CD4-positive, alpha-beta T cell (primary cell): ENCODE measurements at regions not wholly inside any gene's neighbourhood (a gene's known extent, or its start where the extent isn't known, plus 50 kb on each side); places are given as distances from the start of the nearest gene placed in this dataset.

Experiments
- ATAC-seq: fragments of 200-7000 bp; cut with Tn5 transposase; one replicate; pipeline ENCODE4 v1.10.0; 2022; ENCODE audit warnings: mild to moderate bottlenecking; ENCODE audit not compliant: poor library complexity
- CTCF ChIA-PET: fragments of 350-600 bp; sonication (Branson Sonifier 250); formaldehyde crosslinking; loops from one replicate; lab custom pipeline; 2021; ENCODE audit warnings: antibody characterized with exemption, inconsistent platforms; lab: Charles Lee
- POLR2A ChIA-PET: fragments of 350-600 bp; sonication (Branson Sonifier 250); formaldehyde crosslinking; loops from one replicate; lab custom pipeline; 2021; ENCODE audit warnings: antibody characterized with exemption, inconsistent platforms; lab: Charles Lee
- DNase-seq, 14 experiments: peaks; one replicate each; pipeline ENCODE4 v3.0.0-alpha.2; 2013 to 2020; ENCODE audit warnings: mixed read lengths in 2 of 14
- H3K27ac ChIP-seq, 2 donors: one replicate each; pipeline versions ENCODE4 v1.5.1 to v1.7.0; 2013; ENCODE audit warnings: low read length in 2 of 2, low read depth in 1 of 2, mild to moderate bottlenecking in 1 of 2
- H3K27me3 ChIP-seq, 2 experiments: 1 replicate in 1 of 2; 2 replicates in 1 of 2; pipeline versions ENCODE4 v1.6.1 to v1.7.0; 2013; ENCODE audit warnings: low read length in 2 of 2, control low read depth in 1 of 2, mild to moderate bottlenecking in 1 of 2, moderate library complexity in 1 of 2; ENCODE audit not compliant: insufficient read depth in 2 of 2, control insufficient read depth in 1 of 2
- H3K36me3 ChIP-seq: one replicate; pipeline ENCODE4 v1.6.1; 2013; ENCODE audit warnings: low read length, control low read depth; ENCODE audit not compliant: insufficient read depth
- H3K4me1 ChIP-seq: one replicate; pipeline ENCODE4 v1.6.1; 2013; ENCODE audit warnings: low read length, control low read depth; ENCODE audit not compliant: insufficient read depth
- H3K4me3 ChIP-seq: one replicate; pipeline ENCODE4 v1.5.1; 2013; ENCODE audit warnings: mild to moderate bottlenecking, low read length, moderate library complexity
- H3K9me3 ChIP-seq, 2 experiments: 1 replicate in 1 of 2; 2 replicates in 1 of 2; pipeline versions ENCODE4 v1.6.1 to v1.7.0; 2013; ENCODE audit warnings: low read length in 2 of 2, mild to moderate bottlenecking in 2 of 2, control low read depth in 1 of 2, moderate library complexity in 1 of 2; ENCODE audit not compliant: control insufficient read depth in 1 of 2, insufficient read depth in 1 of 2
- H3K27ac Mint-ChIP-seq: one replicate; pipeline ENCODE4 v1.8.0; 2020; ENCODE audit warnings: mixed read lengths
- H3K27me3 Mint-ChIP-seq: one replicate; pipeline ENCODE4 v1.8.0; 2021; ENCODE audit warnings: mixed read lengths
- H3K36me3 Mint-ChIP-seq: one replicate; pipeline ENCODE4 v1.8.0; 2021; ENCODE audit warnings: low read depth, mixed read lengths
- H3K4me1 Mint-ChIP-seq: one replicate; pipeline ENCODE4 v1.8.0; 2021; ENCODE audit warnings: low read depth, mixed read lengths
- H3K4me3 Mint-ChIP-seq: one replicate; pipeline ENCODE4 v1.8.0; 2020; ENCODE audit warnings: mild to moderate bottlenecking, mixed read lengths
- H3K9me3 Mint-ChIP-seq: one replicate; pipeline ENCODE4 v1.8.0; 2020; ENCODE audit warnings: mixed read lengths
- intact Hi-C, 2 experiments: fragments of 100-400 bp; cut with DNase I in 1 of 2; cut with micrococcal nuclease in 1 of 2; formaldehyde crosslinking; loops; one replicate each; pipeline versions ENCODE4 v1.15.1 to v1.9.0; 2023 to 2025; cut with DNase I, micrococcal nuclease
- TF ChIP-seq, protein P1 (sequence below): fragments of 200-600 bp; IDR thresholded peaks from one replicate; pipeline ENCODE4 v1.8.0; 2022; ENCODE audit warnings: antibody characterized with exemption, mild to moderate bottlenecking

DNA sequence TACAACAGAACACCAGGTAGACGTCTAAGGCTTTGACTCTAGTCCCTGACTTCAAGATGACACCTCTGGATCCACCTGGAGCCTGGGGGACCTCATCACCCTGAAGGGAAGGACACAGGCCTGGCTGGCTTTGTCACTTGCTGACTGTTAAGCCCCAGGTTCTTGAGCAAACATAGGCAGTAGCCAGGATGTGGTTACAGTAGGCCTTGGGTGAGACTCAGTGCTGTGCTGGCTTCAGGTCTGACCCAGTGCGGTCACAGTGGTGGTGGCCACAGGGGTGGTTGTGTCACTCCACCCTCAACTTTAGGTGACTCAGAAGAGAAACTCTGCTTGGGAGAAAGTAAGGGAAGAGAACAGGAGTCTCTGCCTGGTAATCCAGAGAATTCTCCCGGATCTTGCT, 497.8 kb downstream of the UQCRFS1 start:
- DNase-seq, result peak in 1 of 14 experiments; percentile 9
- H3K4me3 Mint-ChIP-seq, result no peak overlapping the region
- H3K36me3 Mint-ChIP-seq, result no peaks in the 10 kb centered on the region
- no peaks in the 10 kb centered on the region for H3K27me3 ChIP-seq
- TF ChIP-seq, protein P1, sequence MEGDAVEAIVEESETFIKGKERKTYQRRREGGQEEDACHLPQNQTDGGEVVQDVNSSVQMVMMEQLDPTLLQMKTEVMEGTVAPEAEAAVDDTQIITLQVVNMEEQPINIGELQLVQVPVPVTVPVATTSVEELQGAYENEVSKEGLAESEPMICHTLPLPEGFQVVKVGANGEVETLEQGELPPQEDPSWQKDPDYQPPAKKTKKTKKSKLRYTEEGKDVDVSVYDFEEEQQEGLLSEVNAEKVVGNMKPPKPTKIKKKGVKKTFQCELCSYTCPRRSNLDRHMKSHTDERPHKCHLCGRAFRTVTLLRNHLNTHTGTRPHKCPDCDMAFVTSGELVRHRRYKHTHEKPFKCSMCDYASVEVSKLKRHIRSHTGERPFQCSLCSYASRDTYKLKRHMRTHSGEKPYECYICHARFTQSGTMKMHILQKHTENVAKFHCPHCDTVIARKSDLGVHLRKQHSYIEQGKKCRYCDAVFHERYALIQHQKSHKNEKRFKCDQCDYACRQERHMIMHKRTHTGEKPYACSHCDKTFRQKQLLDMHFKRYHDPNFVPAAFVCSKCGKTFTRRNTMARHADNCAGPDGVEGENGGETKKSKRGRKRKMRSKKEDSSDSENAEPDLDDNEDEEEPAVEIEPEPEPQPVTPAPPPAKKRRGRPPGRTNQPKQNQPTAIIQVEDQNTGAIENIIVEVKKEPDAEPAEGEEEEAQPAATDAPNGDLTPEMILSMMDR, result no peak
- H3K27ac ChIP-seq, result no peak overlapping the region
- intact Hi-C loops, result loop anchor here in 1 of 2 experiments (10.0 kb wide), 1 partner anchor 750 kb away; no protein-coding TSS in a partner anchor
- no peaks in the 10 kb centered on the region for H3K4me1 ChIP-seq
- ChIA-PET CTCF (no interaction called here), POLR2A (no interaction called here)
- no peaks in the 10 kb centered on the region for H3K36me3 ChIP-seq
- peaks cover 24% of the 10 kb centered on the region for H3K27me3 Mint-ChIP-seq
- no peak overlapping the region for H3K4me3 ChIP-seq
- H3K27ac Mint-ChIP-seq, result no peak overlapping the region
- no peak for ATAC-seq
- H3K9me3 Mint-ChIP-seq, result no peaks in the 10 kb centered on the region
- H3K4me1 Mint-ChIP-seq, result no peaks in the 10 kb centered on the region
- H3K9me3 ChIP-seq, result no peaks in the 10 kb centered on the region

DNA sequence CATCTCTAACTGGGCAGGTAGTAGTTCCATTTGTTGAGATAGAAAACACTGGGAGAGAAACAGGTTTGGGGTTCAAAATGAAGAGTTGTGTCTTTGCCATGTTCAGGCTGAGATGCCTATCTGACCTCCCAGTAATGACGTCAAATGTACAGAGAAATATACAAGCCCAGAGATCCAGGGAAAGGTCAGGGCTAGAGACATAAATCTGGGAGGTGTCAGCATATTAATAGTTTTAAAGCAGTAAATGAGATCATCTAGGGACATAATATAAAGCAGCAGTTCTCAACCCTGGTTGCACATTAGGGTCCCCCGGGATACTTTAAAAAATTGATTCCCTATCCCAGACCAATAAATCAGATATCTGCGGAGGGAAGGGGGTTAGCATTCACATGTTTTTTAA, 501.5 kb downstream of the UQCRFS1 start:
- H3K4me1 Mint-ChIP-seq, result no peaks in the 10 kb centered on the region
- Histone ChIP-seq H3K27ac (no peak overlapping the region), H3K4me1 (no peaks in the 10 kb centered on the region), H3K27me3 (no peaks in the 10 kb centered on the region), H3K9me3 (no peaks in the 10 kb centered on the region), H3K4me3 (no peak overlapping the region), H3K36me3 (no peaks in the 10 kb centered on the region)
- peaks cover 17% of the 10 kb centered on the region for H3K27me3 Mint-ChIP-seq
- H3K9me3 Mint-ChIP-seq, result no peaks in the 10 kb centered on the region
- no peak overlapping the region for H3K4me3 Mint-ChIP-seq
- H3K36me3 Mint-ChIP-seq, result no peaks in the 10 kb centered on the region
- ATAC-seq, result no peak
- DNase-seq, result no peak
- intact Hi-C loops, result loop anchor here (5.0 to 10.0 kb wide), 2 partner anchors 744 to 747 kb away; no protein-coding TSS in a partner anchor
- no peak overlapping the region for H3K27ac Mint-ChIP-seq
- TF ChIP-seq, protein P1, result no peak
- ChIA-PET POLR2A (no interaction called here), CTCF (no interaction called here)

DNA sequence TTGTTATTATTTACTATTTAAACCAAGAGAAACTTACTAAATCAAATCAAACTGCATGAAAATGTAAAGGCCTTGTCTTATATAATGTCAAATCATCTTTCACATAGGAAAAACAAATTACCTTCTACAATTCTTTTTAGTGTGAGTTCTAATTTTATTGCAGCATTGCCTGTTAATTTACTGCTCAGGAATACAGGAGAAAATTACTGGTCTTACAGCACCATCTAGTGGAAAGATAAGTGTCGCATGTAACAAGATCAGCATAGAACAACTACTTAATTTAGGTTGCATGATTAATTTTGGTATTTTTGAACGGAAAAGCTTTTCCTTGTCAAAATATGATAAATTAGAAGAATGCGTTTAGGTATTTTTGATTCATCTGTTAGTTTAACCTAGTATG, 502.7 kb downstream of the UQCRFS1 start:
- CTCF ChIA-PET, result no interaction called here
- Histone ChIP-seq H3K4me3 (no peak overlapping the region), H3K9me3 (no peaks in the 10 kb centered on the region), H3K27ac (no peak overlapping the region), H3K36me3 (no peaks in the 10 kb centered on the region), H3K4me1 (no peaks in the 10 kb centered on the region), H3K27me3 (no peaks in the 10 kb centered on the region)
- peak in 3 of 14 experiments; percentile 56 to 69 (median 65) for DNase-seq
- intact Hi-C loops, result loop anchor here (1.0 to 10.0 kb wide), 3 partner anchors 244 to 745 kb away; no protein-coding TSS in a partner anchor
- Mint-ChIP-seq H3K27me3 (peaks cover 9% of the 10 kb centered on the region), H3K4me3 (no peak overlapping the region), H3K27ac (no peak overlapping the region), H3K9me3 (no peaks in the 10 kb centered on the region), H3K4me1 (no peaks in the 10 kb centered on the region), H3K36me3 (no peaks in the 10 kb centered on the region)
- TF ChIP-seq, protein P1, result peak; percentile 64
- ATAC-seq, result no peak
- POLR2A ChIA-PET, result no interaction called here
